K562 (cell line): ENCODE measurements at regions not wholly inside any gene's neighbourhood (a gene's known extent, or its start where the extent isn't known, plus 50 kb on each side); places are given as distances from the start of the nearest gene placed in this dataset.

Source experiments
- ATAC-seq: fragments of 200-7000 bp; cut with Tn5 transposase; 3 replicates; pipeline ENCODE4 v1.9.1; 2020; ENCODE audit warnings: moderate library complexity
- BruUV-seq: library from RNA; stranded (reverse); fragments of 400-500 nt; replicated peaks from 2 replicates; lab custom pipeline; 2021; lab: Mats Ljungman, UMichigan
- CTCF ChIA-PET: fragments of 300-600 bp; formaldehyde crosslinking; extraction: SDS; loops from one replicate; lab custom pipeline; 2021; ENCODE audit warnings: low intra/inter-chr PET ratio; lab: Yijun Ruan, JAX
- POLR2A ChIA-PET: fragments of 300-600, 350-650 bp; sonication (Branson Sonifier 250); formaldehyde crosslinking; extraction: SDS; loops from one replicate; lab custom pipeline; 2021; ENCODE audit warnings: antibody characterized with exemption, inconsistent platforms; lab: Yijun Ruan, JAX
- DNase-seq, 4 experiments: peaks; one replicate each; pipeline versions ENCODE4 v3.0.0 to v3.0.0-alpha.2; 2011 to 2018; ENCODE audit warnings: low spot score in 3 of 4, mixed read lengths in 3 of 4; ENCODE audit errors: extremely low read depth in 1 of 4
- FAIRE-seq: peaks from 2 replicates; lab custom pipeline; 2011; peaks lifted over from hg19 to GRCh38; lab: Jason Lieb, UNC
- H2AFZ ChIP-seq: 2 replicates; pipeline ENCODE4 v1.6.0; 2011; ENCODE audit warnings: low read depth, low read length, control low read depth, inconsistent platforms
- H3K27ac ChIP-seq: fragments of 200-600 bp; 3 replicates; pipeline ENCODE4 v1.8.0; 2011; ENCODE audit warnings: low read depth, mild to moderate bottlenecking, control low read depth, inconsistent platforms, low read length, moderate library complexity, mixed read lengths; ENCODE audit errors: extremely low read depth
- H3K27me3 ChIP-seq, 2 experiments: fragments of 300-600 bp in 1 of 2; 2 replicates in 1 of 2; 3 replicates in 1 of 2; pipeline versions ENCODE4 v1.6.0 to v1.8.0; 2011; ENCODE audit warnings: inconsistent platforms in 2 of 2, low read length in 2 of 2, mild to moderate bottlenecking in 1 of 2, mixed read lengths in 1 of 2, moderate library complexity in 1 of 2; ENCODE audit not compliant: control insufficient read depth in 2 of 2, insufficient read depth in 2 of 2
- H3K36me3 ChIP-seq: fragments of 300-600 bp; 3 replicates; pipeline ENCODE4 v1.8.0; 2011; ENCODE audit warnings: mild to moderate bottlenecking, low read length, inconsistent platforms; ENCODE audit not compliant: control insufficient read depth, insufficient read depth
- H3K4me1 ChIP-seq, 2 experiments: fragments of 200-600 bp in 1 of 2; replicated peaks in 1 of 2; 2 replicates in 1 of 2; 3 replicates in 1 of 2; pipeline versions ENCODE4 v1.5.1 to v1.8.0; 2011; ENCODE audit warnings: inconsistent platforms in 2 of 2, low read length in 2 of 2, mild to moderate bottlenecking in 1 of 2, mixed read lengths in 1 of 2, moderate library complexity in 1 of 2; ENCODE audit not compliant: control insufficient read depth in 2 of 2, insufficient read depth in 2 of 2
- H3K4me2 ChIP-seq: 2 replicates; pipeline ENCODE4 v1.6.1; 2011; ENCODE audit warnings: low read length, control low read depth, inconsistent platforms, mixed read lengths; ENCODE audit not compliant: insufficient read depth
- H3K4me3 ChIP-seq: fragments of 200-600 bp; sonication (generic), shearing (Covaris generic); 2 replicates; pipeline ENCODE4 v1.5.1; 2016; ENCODE audit warnings: control low read depth, inconsistent platforms
- H3K79me2 ChIP-seq: fragments of 200-600 bp; 3 replicates; pipeline ENCODE4 v1.8.0; 2011; ENCODE audit warnings: low read length, inconsistent platforms; ENCODE audit not compliant: control insufficient read depth, insufficient read depth
- H3K9ac ChIP-seq, 2 experiments: 2 replicates each; pipeline versions ENCODE4 v1.6.0 to v1.6.1; 2011; ENCODE audit warnings: low read depth in 2 of 2, low read length in 2 of 2, control low read depth in 1 of 2, inconsistent platforms in 1 of 2, mild to moderate bottlenecking in 1 of 2, mixed read lengths in 1 of 2; ENCODE audit not compliant: insufficient read depth in 1 of 2
- H3K9me1 ChIP-seq: one replicate; pipeline ENCODE4 v1.6.0; 2011; ENCODE audit warnings: inconsistent platforms, mild to moderate bottlenecking, low read length, moderate library complexity; ENCODE audit not compliant: control insufficient read depth, insufficient read depth
- H3K9me3 ChIP-seq: replicated peaks from 2 replicates; pipeline ENCODE4 v1.5.1; 2011; ENCODE audit warnings: low read depth, low read length, inconsistent platforms; ENCODE audit not compliant: control insufficient read depth, insufficient read depth
- H4K20me1 ChIP-seq: replicated peaks from 2 replicates; pipeline ENCODE4 v1.6.1; 2011; ENCODE audit warnings: low read length, inconsistent platforms, mixed read lengths; ENCODE audit not compliant: control insufficient read depth, insufficient read depth
- ARID3B ChIP-seq: fragments of 250-450 bp; sonication (Bioruptor Pico); IDR thresholded peaks from 2 replicates; pipeline ENCODE4 v1.4.0; 2020; ENCODE audit warnings: borderline replicate concordance
- CTCFL ChIP-seq: IDR thresholded peaks from 2 replicates; pipeline ENCODE4 v1.6.1; 2011; ENCODE audit warnings: borderline replicate concordance, low read depth, mild to moderate bottlenecking, moderate library complexity, low read length; ENCODE audit not compliant: insufficient read depth, poor library complexity, severe bottlenecking
- MYC ChIP-seq, 2 experiments: fragments of 250-450 bp in 1 of 2; sonication (Bioruptor Pico) in 1 of 2; IDR thresholded peaks; 2 replicates each; pipeline versions ENCODE4 v1.5.1 to v1.6.1; 2012 to 2021; ENCODE audit warnings: low read depth in 2 of 2, borderline replicate concordance in 1 of 2, improper control_type of control experiment in 1 of 2, low read length in 1 of 2, mild to moderate bottlenecking in 1 of 2, moderate library complexity in 1 of 2
- NEUROD1 ChIP-seq: fragments of 150-350 bp; IDR thresholded peaks from 2 replicates; pipeline ENCODE4 v1.6.1; 2014; ENCODE audit warnings: borderline replicate concordance, low read length, low read depth; ENCODE audit not compliant: partially characterized antibody
- NFIC ChIP-seq: fragments of 450-650 bp; IDR thresholded peaks from 2 replicates; pipeline ENCODE4 v1.6.1; 2017; ENCODE audit warnings: mild to moderate bottlenecking, inconsistent platforms
- POLR2B ChIP-seq: fragments of 450-650 bp; IDR thresholded peaks from 2 replicates; pipeline ENCODE4 v1.6.1; 2018; ENCODE audit warnings: low read depth; ENCODE audit not compliant: partially characterized antibody
- RERE ChIP-seq: sonication (generic); formaldehyde crosslinking; IDR thresholded peaks from 2 replicates; pipeline ENCODE4 v1.8.0; 2023; ENCODE audit warnings: missing genetic modification reagents, mild to moderate bottlenecking, borderline replicate concordance
- SAFB2 ChIP-seq: fragments of 200-400 bp; formaldehyde crosslinking; IDR thresholded peaks from 2 replicates; pipeline ENCODE4 v1.6.1; 2018; ENCODE audit warnings: borderline replicate concordance, low read length, low read depth, moderate library complexity; ENCODE audit not compliant: severe bottlenecking
- TEAD1 ChIP-seq, 2 experiments: fragments of 450-650 bp in 1 of 2; sonication (generic) in 1 of 2; formaldehyde crosslinking; IDR thresholded peaks; 2 replicates each; pipeline versions ENCODE4 v1.4.0 to v1.8.0; 2020 to 2022; ENCODE audit warnings: mild to moderate bottlenecking in 2 of 2, missing genetic modification reagents in 1 of 2
- ZNF589 ChIP-seq: fragments of 200-800 bp; sonication (Bioruptor generic); IDR thresholded peaks from 2 replicates; pipeline ENCODE4 v1.6.1; 2016; ENCODE audit warnings: low read depth, missing genetic modification characterization, missing compliant biosample characterization
- WGBS: fragments of 100-300 bp; shearing (Covaris generic); methylation state at CpG from one replicate; pipeline ENCODE4 v1.1.6; 2016; ENCODE audit warnings: low coverage, mixed read lengths; ENCODE audit not compliant: insufficient coverage; ENCODE audit errors: missing lambda C conversion rate; 5-methylcytosine and 5-hydroxymethylcytosine counted together
- in situ Hi-C: fragments of 300-500 bp; cut with MboI; formaldehyde crosslinking; loops from 4 replicates; pipeline ENCODE4 v1.15.0; 2018; ENCODE audit warnings: inconsistent platforms, mixed read lengths
- intact Hi-C: fragments of 100-400 bp; cut with micrococcal nuclease; formaldehyde crosslinking; loops from 2 replicates; pipeline ENCODE4 v1.14.2; 2022

- no peak for TF ChIP-seq ARID3B (CRISPR knock-in tag)
Measured at GRCh38 chr4:65825116-65825753, 154.9 kb upstream of the EPHA5 start (continued).

GRCh38 chr4:65819192-65819591 lies 148.9 kb upstream of the EPHA5 start:
- no peak overlapping the region for H3K27ac ChIP-seq
- no TSS peak for BruUV-seq
- H3K4me2 ChIP-seq = no peak overlapping the region
- H3K27me3 ChIP-seq = no peaks in the 10 kb centered on the region
- ChIA-PET CTCF (no interaction called here), POLR2A (no interaction called here)
- H3K9me1 ChIP-seq = no peaks in the 10 kb centered on the region
- WGBS = 0% methylated on average over 1 of the region's 1 CpG
- no peaks in the 10 kb centered on the region; the same call in 1 of the 2 replicates for H3K9me3 ChIP-seq
- ATAC-seq (no peak), DNase-seq (no peak), FAIRE-seq (no peak)
- in situ Hi-C loops (no loop called here), intact Hi-C loops (no loop called here)
- no peaks in the 10 kb centered on the region for H3K79me2 ChIP-seq
- H4K20me1 ChIP-seq = no peaks in the 10 kb centered on the region
- no peak overlapping the region for H2AFZ ChIP-seq
- no peaks in the 10 kb centered on the region for H3K4me1 ChIP-seq
- H3K36me3 ChIP-seq = no peaks in the 10 kb centered on the region
- no peak overlapping the region for H3K9ac ChIP-seq
- H3K4me3 ChIP-seq = no peak overlapping the region
- no peak for TF ChIP-seq RERE (CRISPR knock-in tag)
- no peak for TF ChIP-seq ZNF589 (CRISPR knock-in tag)
- TF ChIP-seq TEAD1 (CRISPR knock-in tag; IDR thresholded peaks at IDR 0.05) = no peak
- TF ChIP-seq SAFB2 = no peak
- no peak for TF ChIP-seq POLR2B
- no peak for TF ChIP-seq CTCFL
- TF ChIP-seq MYC (IDR thresholded peaks at IDR 0.05; ENCODE audit: low read depth, low read length) = no peak
- TF ChIP-seq MYC (CRISPR knock-in tag; IDR thresholded peaks at IDR 0.05; ENCODE audit: borderline replicate concordance, low read depth) = no peak
- TF ChIP-seq NFIC = no peak
- no peak for TF ChIP-seq NEUROD1
